Activated CD4-positive, alpha-beta T cell treated with anti-CD3 and anti-CD28 coated beads, Interleukin-2, amount 50 U/mL, for 16 hours (primary cell): ENCODE measurements at regions not wholly inside any gene's neighbourhood (a gene's known extent, or its start where the extent isn't known, plus 50 kb on each side); places are given as distances from the start of the nearest gene placed in this dataset.

Experiments used
- DNase-seq: peaks from one replicate; pipeline ENCODE4 v3.0.0-alpha.2; 2020

GRCh38 chr10:2688958-2689357, 378.4 kb upstream of the PFKP start:
- no peak for DNase-seq

GRCh38 chr10:2686691-2687090, 380.7 kb upstream of the PFKP start:
- no peak for DNase-seq

GRCh38 chr10:2682491-2682890, 384.9 kb upstream of the PFKP start:
- no peak for DNase-seq

- DNase-seq, result no peak
Observed at GRCh38 chr10:2681891-2682290, 385.5 kb upstream of the PFKP start.

GRCh38 chr10:2680821-2681220, 386.5 kb upstream of the PFKP start:
- no peak for DNase-seq

GRCh38 chr10:2679646-2680045, 387.7 kb upstream of the PFKP start:
- no peak for DNase-seq

GRCh38 chr10:2676455-2676854, 390.9 kb upstream of the PFKP start:
- DNase-seq, result no peak

GRCh38 chr10:2674451-2674850, 392.9 kb upstream of the PFKP start:
- DNase-seq, result no peak

- no peak for DNase-seq
Observed at GRCh38 chr10:2670864-2671263, 396.5 kb upstream of the PFKP start.

- DNase-seq, result no peak
Observed at GRCh38 chr10:2665772-2666171, 401.6 kb upstream of the PFKP start.

- DNase-seq, result no peak
Observed at GRCh38 chr10:2660276-2660675, 407.1 kb upstream of the PFKP start.

- DNase-seq, result no peak
Observed at GRCh38 chr10:2659660-2660209, 407.6 kb upstream of the PFKP start.

- DNase-seq, result no peak
Observed at GRCh38 chr10:2658780-2659179, 408.6 kb upstream of the PFKP start.

- DNase-seq, result no peak
Observed at GRCh38 chr10:2650328-2650727, 417.0 kb upstream of the PFKP start.

- DNase-seq, result no peak
Observed at GRCh38 chr10:2641028-2641427, 426.3 kb upstream of the PFKP start.

- DNase-seq, result no peak
Observed at GRCh38 chr10:2633630-2634029, 433.7 kb upstream of the PFKP start.

- no peak for DNase-seq
Observed at GRCh38 chr10:2631557-2632205, 435.7 kb upstream of the PFKP start.

GRCh38 chr10:2628705-2629104, 438.6 kb upstream of the PFKP start:
- DNase-seq, result no peak

GRCh38 chr10:2627969-2628368, 439.4 kb upstream of the PFKP start:
- no peak for DNase-seq

GRCh38 chr10:2625094-2625493, 442.3 kb upstream of the PFKP start:
- no peak for DNase-seq

GRCh38 chr10:2623675-2624274, 443.6 kb upstream of the PFKP start:
- no peak for DNase-seq

GRCh38 chr10:2620827-2621521, 446.4 kb upstream of the PFKP start:
- no peak for DNase-seq

- no peak for DNase-seq
Observed at GRCh38 chr10:2619916-2620315, 447.4 kb upstream of the PFKP start.

GRCh38 chr10:2619472-2619871, 447.9 kb upstream of the PFKP start:
- DNase-seq, result peak; percentile 1
